ENCODE measurements at regions not wholly inside any gene's neighbourhood (a gene's known extent, or its start where the extent isn't known, plus 50 kb on each side); places are given as distances from the start of the nearest gene placed in this dataset.

- TF ChIP-seq EP300 (IDR thresholded peaks at IDR 0.05) (no peak), CTCF (IDR thresholded peaks at IDR 0.05) (no peak), POLR2A (IDR thresholded peaks at IDR 0.05) (no peak)
These were observed 577.2 kb upstream of the ZNF608 start for GRCh38 chr5:125323613-125324012.

All from tibial nerve (tissue), 4 donors.